Gastroesophageal sphincter (tissue), 4 donors: ENCODE measurements at regions not wholly inside any gene's neighbourhood (a gene's known extent, or its start where the extent isn't known, plus 50 kb on each side); places are given as distances from the start of the nearest gene placed in this dataset.

ENCODE experiments used
- ATAC-seq: fragments of 150-250 bp; one replicate; pipeline ENCODE4 v1.9.1; 2016; ENCODE audit warnings: mild to moderate bottlenecking, moderate library complexity
- H3K27ac ChIP-seq, 4 donors: fragments of 200-600 bp; sonication (generic) in 3 of 4; 1 replicate in 3 of 4; 2 replicates in 1 of 4; pipeline ENCODE4 v1.5.1; 2016 to 2019
- H3K27me3 ChIP-seq: fragments of 200-600 bp; sonication (generic); one replicate; pipeline ENCODE4 v1.5.1; 2019
- H3K36me3 ChIP-seq, 2 donors: fragments of 200-600 bp; sonication (generic); one replicate each; pipeline ENCODE4 v1.5.1; 2019; ENCODE audit warnings: control low read depth in 1 of 2
- H3K4me1 ChIP-seq, 3 donors: fragments of 200-600 bp; sonication (generic); 1 replicate in 2 of 3; 2 replicates in 1 of 3; pipeline ENCODE4 v1.5.1; 2016 to 2019; ENCODE audit warnings: control low read depth in 2 of 3
- H3K4me3 ChIP-seq, 2 donors: fragments of 200-600 bp; sonication (generic); one replicate each; pipeline ENCODE4 v1.5.1; 2019; ENCODE audit warnings: mild to moderate bottlenecking in 1 of 2, moderate library complexity in 1 of 2
- H3K9me3 ChIP-seq, 3 donors: fragments of 200-600 bp; sonication (generic); one replicate each; pipeline ENCODE4 v1.5.1; 2017 to 2019; ENCODE audit warnings: control low read depth in 2 of 3
- CTCF ChIP-seq, 4 experiments: fragments of 200-600 bp in 2 of 4; fragments of 450-650 bp in 2 of 4; sonication (generic) in 1 of 4; IDR thresholded peaks; one replicate each; pipeline ENCODE4 v1.5.1; 2017 to 2019; ENCODE audit warnings: antibody characterized with exemption in 4 of 4, mild to moderate bottlenecking in 2 of 4, moderate library complexity in 2 of 4
- EP300 ChIP-seq: sonication (generic); formaldehyde crosslinking; IDR thresholded peaks from one replicate; pipeline ENCODE4 v1.6.1; 2017; ENCODE audit warnings: antibody characterized with exemption, mild to moderate bottlenecking
- POLR2A ChIP-seq, 2 donors: fragments of 450-650 bp; IDR thresholded peaks; one replicate each; pipeline ENCODE4 v1.6.1; 2017; ENCODE audit warnings: antibody characterized with exemption in 2 of 2, mild to moderate bottlenecking in 2 of 2, moderate library complexity in 1 of 2
- POLR2AphosphoS5 ChIP-seq: sonication (generic); formaldehyde crosslinking; IDR thresholded peaks from one replicate; pipeline ENCODE4 v1.6.1; 2017; ENCODE audit warnings: antibody characterized with exemption
- WGBS, 2 donors: methylation state at CpG; one replicate each; pipeline ENCODE4 v1.1.5; 2018; ENCODE audit warnings: low coverage in 1 of 2; 5-methylcytosine and 5-hydroxymethylcytosine counted together

- no peak overlapping the region for H3K27ac ChIP-seq
- no peaks in the 10 kb centered on the region for H3K4me1 ChIP-seq
- no peak for ATAC-seq
- no peaks in the 10 kb centered on the region for H3K9me3 ChIP-seq
- TF ChIP-seq POLR2A (IDR thresholded peaks at IDR 0.05) (no peak), EP300 (no peak), CTCF (IDR thresholded peaks at IDR 0.05) (no peak), POLR2AphosphoS5 (no peak)
- no peaks in the 10 kb centered on the region for H3K36me3 ChIP-seq
- 86 to 93% methylated on average over 3 to 9 of the region's 10 CpGs for WGBS, 2 donors
- peaks cover 7% of the 10 kb centered on the region for H3K27me3 ChIP-seq
- no peak overlapping the region for H3K4me3 ChIP-seq
These were observed 338.4 kb upstream of the PROX1 start for GRCh38 chr1:213649373-213649772.

GRCh38 chr1:213650603-213651002 is 337.2 kb upstream of the PROX1 start:
- 11% methylated on average over 2 of the region's 2 CpGs; no CpG with 5 or more reads in 1 of the 2 donors for WGBS, 2 donors
- Histone ChIP-seq H3K4me1 (no peaks in the 10 kb centered on the region), H3K4me3 (no peak overlapping the region), H3K27ac (no peak overlapping the region), H3K9me3 (no peaks in the 10 kb centered on the region), H3K36me3 (no peaks in the 10 kb centered on the region), H3K27me3 (peaks cover 7% of the 10 kb centered on the region)
- no peak for TF ChIP-seq EP300
- TF ChIP-seq CTCF (IDR thresholded peaks at IDR 0.05), result no peak
- TF ChIP-seq POLR2AphosphoS5, result no peak
- no peak for TF ChIP-seq POLR2A (IDR thresholded peaks at IDR 0.05)
- ATAC-seq, result no peak

GRCh38 chr1:213651077-213651476 is 336.7 kb upstream of the PROX1 start:
- WGBS, 2 donors, result 57% methylated on average over 4 of the region's 4 CpGs; no CpG with 5 or more reads in 1 of the 2 donors
- Histone ChIP-seq H3K27ac (no peak overlapping the region), H3K27me3 (peaks cover 7% of the 10 kb centered on the region), H3K36me3 (no peaks in the 10 kb centered on the region), H3K4me1 (no peaks in the 10 kb centered on the region), H3K9me3 (no peaks in the 10 kb centered on the region), H3K4me3 (no peak overlapping the region)
- TF ChIP-seq POLR2A (IDR thresholded peaks at IDR 0.05) (no peak), POLR2AphosphoS5 (no peak), EP300 (no peak), CTCF (IDR thresholded peaks at IDR 0.05) (no peak)
- no peak for ATAC-seq

- peaks cover 7% of the 10 kb centered on the region for H3K27me3 ChIP-seq
- H3K27ac ChIP-seq, result no peak overlapping the region
- TF ChIP-seq POLR2A (IDR thresholded peaks at IDR 0.05) (no peak), EP300 (no peak), CTCF (IDR thresholded peaks at IDR 0.05) (no peak), POLR2AphosphoS5 (no peak)
- H3K4me3 ChIP-seq, result no peak overlapping the region
- H3K9me3 ChIP-seq, result no peaks in the 10 kb centered on the region
- ATAC-seq, result no peak
- 92 to 95% methylated on average over 3 to 4 of the region's 4 CpGs for WGBS, 2 donors
- no peaks in the 10 kb centered on the region for H3K4me1 ChIP-seq
- no peaks in the 10 kb centered on the region for H3K36me3 ChIP-seq
These were observed 335.7 kb upstream of the PROX1 start for GRCh38 chr1:213652109-213652508.

- WGBS, 2 donors, result 46 to 55% methylated on average over 2 to 3 of the region's 3 CpGs
- no peak overlapping the region for H3K4me3 ChIP-seq
- no peaks in the 10 kb centered on the region for H3K9me3 ChIP-seq
- no peak for ATAC-seq
- TF ChIP-seq CTCF (IDR thresholded peaks at IDR 0.05), result no peak
- TF ChIP-seq POLR2A (IDR thresholded peaks at IDR 0.05), result no peak
- H3K27ac ChIP-seq, result no peak overlapping the region
- H3K36me3 ChIP-seq, result no peaks in the 10 kb centered on the region
- no peaks in the 10 kb centered on the region for H3K4me1 ChIP-seq
- H3K27me3 ChIP-seq, result no peaks in the 10 kb centered on the region
These were observed 331.7 kb upstream of the PROX1 start for GRCh38 chr1:213656039-213656438.
